Suprapubic skin (tissue), 4 donors: ENCODE measurements at regions not wholly inside any gene's neighbourhood (a gene's known extent, or its start where the extent isn't known, plus 50 kb on each side); places are given as distances from the start of the nearest gene placed in this dataset.

ENCODE experiments used
- DNase-seq, 2 donors: peaks; one replicate each; pipeline ENCODE4 v3.0.0-alpha.2; 2019; ENCODE audit warnings: low spot score in 2 of 2
- H3K27ac ChIP-seq: fragments of 200-600 bp; sonication (generic); one replicate; pipeline ENCODE4 v1.5.1; 2019
- H3K27me3 ChIP-seq: fragments of 200-600 bp; sonication (generic); one replicate; pipeline ENCODE4 v1.5.1; 2019
- H3K36me3 ChIP-seq: fragments of 200-600 bp; sonication (generic); one replicate; pipeline ENCODE4 v1.5.1; 2019
- H3K4me1 ChIP-seq: fragments of 200-600 bp; sonication (generic); one replicate; pipeline ENCODE4 v1.5.1; 2019
- H3K4me3 ChIP-seq: fragments of 200-600 bp; sonication (generic); one replicate; pipeline ENCODE4 v1.5.1; 2019; ENCODE audit warnings: mild to moderate bottlenecking
- H3K9me3 ChIP-seq: fragments of 200-600 bp; sonication (generic); one replicate; pipeline ENCODE4 v1.5.1; 2019
- EP300 ChIP-seq: sonication (generic); formaldehyde crosslinking; IDR thresholded peaks from one replicate; pipeline ENCODE4 v1.6.1; 2017; ENCODE audit warnings: antibody characterized with exemption
- POLR2A ChIP-seq, 2 donors: fragments of 450-650 bp; IDR thresholded peaks; one replicate each; pipeline ENCODE4 v1.6.1; 2017; ENCODE audit warnings: antibody characterized with exemption in 2 of 2, mild to moderate bottlenecking in 2 of 2, moderate library complexity in 2 of 2
- POLR2AphosphoS5 ChIP-seq, 3 donors: sonication (generic); formaldehyde crosslinking; IDR thresholded peaks; one replicate each; pipeline ENCODE4 v1.6.1; 2017; ENCODE audit warnings: antibody characterized with exemption in 3 of 3
- WGBS: methylation state at CpG from one replicate; pipeline ENCODE4 v1.1.5; 2018; 5-methylcytosine and 5-hydroxymethylcytosine counted together
- TF ChIP-seq, protein P1 (sequence below), 2 donors: fragments of 200-600 bp in 1 of 2; fragments of 450-650 bp in 1 of 2; sonication (generic) in 1 of 2; IDR thresholded peaks; one replicate each; pipeline ENCODE4 v1.5.1; 2016 to 2019; ENCODE audit warnings: antibody characterized with exemption in 2 of 2, mild to moderate bottlenecking in 1 of 2, moderate library complexity in 1 of 2

- Histone ChIP-seq H3K4me3 (no peak overlapping the region), H3K4me1 (no peaks in the 10 kb centered on the region), H3K27ac (no peak overlapping the region), H3K9me3 (no peaks in the 10 kb centered on the region), H3K27me3 (no peaks in the 10 kb centered on the region), H3K36me3 (no peaks in the 10 kb centered on the region)
- TF ChIP-seq POLR2A (IDR thresholded peaks at IDR 0.05) = no peak
- TF ChIP-seq POLR2AphosphoS5 (IDR thresholded peaks at IDR 0.05) = no peak
- TF ChIP-seq EP300 = no peak
- TF ChIP-seq, protein P1, sequence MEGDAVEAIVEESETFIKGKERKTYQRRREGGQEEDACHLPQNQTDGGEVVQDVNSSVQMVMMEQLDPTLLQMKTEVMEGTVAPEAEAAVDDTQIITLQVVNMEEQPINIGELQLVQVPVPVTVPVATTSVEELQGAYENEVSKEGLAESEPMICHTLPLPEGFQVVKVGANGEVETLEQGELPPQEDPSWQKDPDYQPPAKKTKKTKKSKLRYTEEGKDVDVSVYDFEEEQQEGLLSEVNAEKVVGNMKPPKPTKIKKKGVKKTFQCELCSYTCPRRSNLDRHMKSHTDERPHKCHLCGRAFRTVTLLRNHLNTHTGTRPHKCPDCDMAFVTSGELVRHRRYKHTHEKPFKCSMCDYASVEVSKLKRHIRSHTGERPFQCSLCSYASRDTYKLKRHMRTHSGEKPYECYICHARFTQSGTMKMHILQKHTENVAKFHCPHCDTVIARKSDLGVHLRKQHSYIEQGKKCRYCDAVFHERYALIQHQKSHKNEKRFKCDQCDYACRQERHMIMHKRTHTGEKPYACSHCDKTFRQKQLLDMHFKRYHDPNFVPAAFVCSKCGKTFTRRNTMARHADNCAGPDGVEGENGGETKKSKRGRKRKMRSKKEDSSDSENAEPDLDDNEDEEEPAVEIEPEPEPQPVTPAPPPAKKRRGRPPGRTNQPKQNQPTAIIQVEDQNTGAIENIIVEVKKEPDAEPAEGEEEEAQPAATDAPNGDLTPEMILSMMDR (IDR thresholded peaks at IDR 0.05) = no peak
- WGBS = 84% methylated on average over 12 of the region's 12 CpGs
- no peak for DNase-seq
Observed at GRCh38 chr7:132683896-132684690, 107.8 kb upstream of the PLXNA4 start.

DNA sequence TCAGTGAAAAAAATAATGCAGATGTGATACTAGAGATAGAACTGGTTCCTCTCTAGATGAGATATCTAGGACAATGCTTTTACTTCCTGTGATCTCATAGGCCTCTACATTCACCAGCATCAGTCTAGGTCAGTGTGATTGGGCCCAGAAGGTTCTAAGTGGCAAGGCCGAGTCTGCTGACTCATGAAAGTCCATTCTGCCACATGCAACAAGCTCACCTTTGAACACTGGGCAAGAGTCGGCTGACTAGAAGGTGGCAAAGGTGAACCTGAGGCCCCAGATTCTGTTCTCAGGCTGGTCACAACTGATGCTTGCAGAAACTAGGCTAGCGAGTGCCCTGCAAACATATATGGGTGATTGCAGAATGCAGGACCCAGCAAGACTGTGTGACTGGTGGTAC lies 105.7 kb upstream of the PLXNA4 start:
- 82% methylated on average over 2 of the region's 3 CpGs for WGBS
- Histone ChIP-seq H3K27ac (no peak overlapping the region), H3K4me1 (no peaks in the 10 kb centered on the region), H3K4me3 (no peak overlapping the region), H3K27me3 (no peaks in the 10 kb centered on the region), H3K9me3 (no peaks in the 10 kb centered on the region), H3K36me3 (no peaks in the 10 kb centered on the region)
- no peak for DNase-seq
- TF ChIP-seq POLR2A (IDR thresholded peaks at IDR 0.05) = no peak
- no peak for TF ChIP-seq EP300
- TF ChIP-seq, protein P1 (IDR thresholded peaks at IDR 0.05) = no peak
- no peak for TF ChIP-seq POLR2AphosphoS5 (IDR thresholded peaks at IDR 0.05)

DNA sequence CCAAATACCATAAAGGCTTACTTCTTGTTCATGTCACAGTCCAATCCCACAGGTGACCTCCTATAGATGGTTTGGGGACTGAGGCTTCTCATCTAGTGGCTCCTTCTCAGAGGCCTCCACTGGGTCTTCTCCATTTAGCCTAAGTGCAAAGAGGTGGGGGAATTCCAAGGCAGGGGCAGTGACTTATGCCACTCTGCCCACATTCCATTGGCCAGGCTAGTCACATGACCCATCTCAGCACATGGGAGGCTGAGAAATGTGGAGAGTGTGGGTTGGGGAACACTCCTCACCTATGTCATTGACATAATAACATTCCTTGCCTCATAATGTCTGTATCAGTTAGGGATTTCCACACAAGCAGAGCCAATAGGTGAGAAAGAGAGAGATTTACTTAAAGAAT lies 104.3 kb upstream of the PLXNA4 start:
- DNase-seq = no peak
- H3K4me3 ChIP-seq = no peak overlapping the region
- no peak overlapping the region for H3K27ac ChIP-seq
- no peaks in the 10 kb centered on the region for H3K9me3 ChIP-seq
- H3K36me3 ChIP-seq = no peaks in the 10 kb centered on the region
- no peaks in the 10 kb centered on the region for H3K27me3 ChIP-seq
- no peak for TF ChIP-seq POLR2AphosphoS5 (IDR thresholded peaks at IDR 0.05)
- no peak for TF ChIP-seq EP300
- TF ChIP-seq, protein P1 (IDR thresholded peaks at IDR 0.05) = no peak
- TF ChIP-seq POLR2A (IDR thresholded peaks at IDR 0.05) = no peak
- H3K4me1 ChIP-seq = no peaks in the 10 kb centered on the region

DNA sequence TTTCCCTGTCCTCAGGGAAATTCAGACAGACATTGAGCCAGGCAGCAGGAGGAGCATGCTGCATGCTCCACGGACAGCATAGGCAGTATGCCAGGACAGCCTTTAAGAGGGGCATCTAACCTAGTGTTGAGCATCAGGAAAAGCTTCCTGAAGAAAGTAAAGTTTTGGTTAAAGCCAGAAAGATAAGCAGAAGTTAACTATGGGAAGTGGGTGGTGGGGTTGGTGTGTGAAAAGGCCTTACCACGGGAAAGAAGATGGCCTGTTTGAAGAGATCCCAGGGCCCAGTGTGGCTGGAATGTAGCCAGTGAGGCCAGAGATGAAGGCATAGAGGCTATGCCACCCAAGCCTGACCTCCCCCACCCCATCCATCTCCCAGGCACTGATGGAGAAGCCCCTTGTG lies 102.4 kb upstream of the PLXNA4 start:
- Histone ChIP-seq H3K27ac (no peak overlapping the region), H3K9me3 (no peaks in the 10 kb centered on the region), H3K36me3 (no peaks in the 10 kb centered on the region), H3K4me3 (no peak overlapping the region), H3K27me3 (no peaks in the 10 kb centered on the region), H3K4me1 (no peaks in the 10 kb centered on the region)
- WGBS = 75% methylated on average over 2 of the region's 2 CpGs
- TF ChIP-seq EP300 = no peak
- TF ChIP-seq, protein P1 (IDR thresholded peaks at IDR 0.05) = no peak
- TF ChIP-seq POLR2A (IDR thresholded peaks at IDR 0.05) = no peak
- TF ChIP-seq POLR2AphosphoS5 (IDR thresholded peaks at IDR 0.05) = no peak
- DNase-seq = no peak

DNA sequence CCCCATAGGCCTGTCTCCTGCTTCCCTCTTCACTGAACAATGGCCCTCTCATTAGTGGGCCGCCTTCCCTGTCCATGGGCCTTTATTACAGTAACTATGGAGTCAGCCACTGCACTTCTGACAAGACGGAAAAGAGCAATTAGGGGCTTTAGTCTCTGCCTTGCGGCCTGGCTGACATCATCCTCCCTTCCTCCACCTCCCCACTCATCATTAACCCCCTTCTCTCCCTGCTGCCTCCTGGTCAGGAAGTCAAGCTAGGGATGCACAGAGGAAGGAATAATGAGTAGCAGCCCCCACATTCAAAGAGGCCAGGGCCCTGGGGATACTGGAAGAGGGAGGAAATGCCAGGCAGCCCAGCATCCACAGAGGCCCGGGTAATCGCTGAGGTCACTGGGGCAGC lies 101.6 kb upstream of the PLXNA4 start:
- H3K4me1 ChIP-seq = no peaks in the 10 kb centered on the region
- H3K36me3 ChIP-seq = no peaks in the 10 kb centered on the region
- DNase-seq = no peak
- H3K27me3 ChIP-seq = no peaks in the 10 kb centered on the region
- 76% methylated on average over 2 of the region's 5 CpGs for WGBS
- no peak overlapping the region for H3K27ac ChIP-seq
- TF ChIP-seq, protein P1 (IDR thresholded peaks at IDR 0.05) = no peak
- no peak for TF ChIP-seq POLR2AphosphoS5 (IDR thresholded peaks at IDR 0.05)
- no peak for TF ChIP-seq EP300
- no peak for TF ChIP-seq POLR2A (IDR thresholded peaks at IDR 0.05)
- no peaks in the 10 kb centered on the region for H3K9me3 ChIP-seq
- H3K4me3 ChIP-seq = no peak overlapping the region
